Transverse colon (tissue), 4 donors: ENCODE measurements at regions not wholly inside any gene's neighbourhood (a gene's known extent, or its start where the extent isn't known, plus 50 kb on each side); places are given as distances from the start of the nearest gene placed in this dataset.

ENCODE experiments used
- DNase-seq: peaks from one replicate; pipeline ENCODE4 v3.0.0-alpha.2; 2019
- H3K27ac ChIP-seq, 4 donors: fragments of 200-600 bp; sonication (generic); 2 replicates each; pipeline ENCODE4 v1.5.1; 2016 to 2018; ENCODE audit warnings: inconsistent platforms in 4 of 4
- H3K27me3 ChIP-seq: fragments of 200-600 bp; sonication (generic); 2 replicates; pipeline ENCODE4 v1.5.1; 2017; ENCODE audit warnings: inconsistent platforms
- H3K36me3 ChIP-seq, 4 donors: fragments of 200-600 bp; sonication (generic); 2 replicates each; pipeline ENCODE4 v1.5.1; 2017 to 2019; ENCODE audit warnings: inconsistent platforms in 4 of 4
- H3K4me1 ChIP-seq, 4 donors: fragments of 200-600 bp; sonication (generic); 2 replicates each; pipeline ENCODE4 v1.5.1; 2017 to 2020; ENCODE audit warnings: inconsistent platforms in 4 of 4
- H3K4me3 ChIP-seq, 4 donors: fragments of 200-600 bp; sonication (generic); 1 replicate in 1 of 4; 2 replicates in 3 of 4; pipeline versions ENCODE4 v1.5.1 to v1.6.1; 2017 to 2019; ENCODE audit warnings: inconsistent platforms in 4 of 4
- H3K9me3 ChIP-seq, 2 donors: fragments of 200-600 bp; sonication (generic); 2 replicates each; pipeline ENCODE4 v1.5.1; 2017 to 2019; ENCODE audit warnings: inconsistent platforms in 2 of 2
- CTCF ChIP-seq, 5 experiments: fragments of 200-600 bp in 3 of 5; fragments of 450-650 bp in 2 of 5; sonication (generic) in 3 of 5; IDR thresholded peaks; 1 replicate in 2 of 5; 2 replicates in 3 of 5; pipeline ENCODE4 v1.5.1; 2016 to 2017; ENCODE audit warnings: antibody characterized with exemption in 5 of 5, inconsistent platforms in 3 of 5, mild to moderate bottlenecking in 2 of 5, moderate library complexity in 1 of 5
- EP300 ChIP-seq: sonication (generic); formaldehyde crosslinking; IDR thresholded peaks from one replicate; pipeline ENCODE4 v1.6.1; 2017; ENCODE audit warnings: antibody characterized with exemption, low read depth
- POLR2A ChIP-seq: fragments of 450-650 bp; IDR thresholded peaks from one replicate; pipeline ENCODE4 v1.6.1; 2016; ENCODE audit warnings: antibody characterized with exemption, mild to moderate bottlenecking, moderate library complexity
- POLR2AphosphoS5 ChIP-seq, 3 donors: sonication (generic); formaldehyde crosslinking; IDR thresholded peaks; one replicate each; pipeline ENCODE4 v1.6.1; 2016; ENCODE audit warnings: antibody characterized with exemption in 3 of 3
- WGBS, 2 donors: methylation state at CpG; one replicate each; pipeline ENCODE4 v1.1.5; 2018; ENCODE audit warnings: low coverage in 1 of 2; 5-methylcytosine and 5-hydroxymethylcytosine counted together
- in situ Hi-C, 4 donors: fragments of 200-750 bp; cut with MboI; loops; one replicate each; pipeline versions ENCODE4 v1.15.0 to v1.15.1; 2017; ENCODE audit warnings: low sequenced_read_pairs in 3 of 4, low pct_ligation_motif_present in 1 of 4, low pct_unique_long_range_greater_than_20kb in 1 of 4
- intact Hi-C: fragments of 100-400 bp; cut with DNase I; formaldehyde crosslinking; loops from one replicate; pipeline ENCODE4 v1.15.1; 2023; ENCODE audit warnings: low total_unique reads

GRCh38 chr5:33328818-33329217, 111.9 kb upstream of the TARS1 start:
- 29 to 35% methylated on average over 1 of the region's 1 CpG for WGBS, 2 donors
- intact Hi-C loops = no loop called here
- TF ChIP-seq POLR2A (no peak), POLR2AphosphoS5 (IDR thresholded peaks at IDR 0.05) (no peak), CTCF (IDR thresholded peaks at IDR 0.05) (no peak), EP300 (no peak)

GRCh38 chr5:33329891-33330290, 110.9 kb upstream of the TARS1 start:
- peaks cover 0 to 4% (median 0%) of the 10 kb centered on the region in 4 donors for H3K4me1 ChIP-seq
- no peaks in the 10 kb centered on the region for H3K27me3 ChIP-seq
- WGBS, 2 donors = 54 to 67% methylated on average over 1 of the region's 1 CpG
- H3K27ac ChIP-seq = peak overlapping the region in 3 of 4 donors; percentile 38 to 64 (median 40)
- H3K9me3 ChIP-seq = no peaks in the 10 kb centered on the region
- no peak for DNase-seq
- H3K36me3 ChIP-seq = no peaks in the 10 kb centered on the region
- no peak for TF ChIP-seq CTCF (IDR thresholded peaks at IDR 0.05)
- TF ChIP-seq POLR2A = no peak
- no peak for TF ChIP-seq EP300
- no peak for TF ChIP-seq POLR2AphosphoS5 (IDR thresholded peaks at IDR 0.05)
- intact Hi-C loops (no loop called here), in situ Hi-C loops (no loop called here)
- no peak overlapping the region for H3K4me3 ChIP-seq

More at GRCh38 chr5:33328818-33329217, 111.9 kb upstream of the TARS1 start:
- no peaks in the 10 kb centered on the region for H3K27me3 ChIP-seq
- H3K27ac ChIP-seq = peak overlapping the region in 2 of 4 donors; percentile 35 to 64
- in situ Hi-C loops = no loop called here
- no peak for DNase-seq
- peaks cover 0 to 4% (median 0%) of the 10 kb centered on the region in 4 donors for H3K4me1 ChIP-seq
- H3K9me3 ChIP-seq = no peaks in the 10 kb centered on the region
- H3K36me3 ChIP-seq = no peaks in the 10 kb centered on the region
- H3K4me3 ChIP-seq = no peak overlapping the region

- WGBS, 2 donors = 39 to 52% methylated on average over 3 of the region's 3 CpGs
- Histone ChIP-seq H3K27ac (peak overlapping the region in 3 of 4 donors; percentile 38 to 64 (median 40)), H3K9me3 (no peaks in the 10 kb centered on the region), H3K36me3 (no peaks in the 10 kb centered on the region), H3K4me3 (no peak overlapping the region), H3K27me3 (no peaks in the 10 kb centered on the region), H3K4me1 (peaks cover 0 to 4% (median 0%) of the 10 kb centered on the region in 4 donors)
- TF ChIP-seq POLR2A = no peak
- no peak for TF ChIP-seq CTCF (IDR thresholded peaks at IDR 0.05)
- no peak for TF ChIP-seq EP300
- no peak for TF ChIP-seq POLR2AphosphoS5 (IDR thresholded peaks at IDR 0.05)
- in situ Hi-C loops (no loop called here), intact Hi-C loops (no loop called here)
- no peak for DNase-seq
Measured at GRCh38 chr5:33330426-33330825, 110.3 kb upstream of the TARS1 start.

- TF ChIP-seq EP300 = no peak
- no peak for TF ChIP-seq POLR2AphosphoS5 (IDR thresholded peaks at IDR 0.05)
- TF ChIP-seq CTCF (IDR thresholded peaks at IDR 0.05) = no peak
- no peak for TF ChIP-seq POLR2A
Measured at GRCh38 chr5:33330992-33331391, 109.8 kb upstream of the TARS1 start.

More at GRCh38 chr5:33330992-33331391, 109.8 kb upstream of the TARS1 start:
- H3K27me3 ChIP-seq = no peaks in the 10 kb centered on the region
- H3K27ac ChIP-seq = peak overlapping the region in 1 of 4 donors; percentile 64
- no peak for DNase-seq
- peaks cover 0 to 4% (median 0%) of the 10 kb centered on the region in 4 donors for H3K4me1 ChIP-seq
- in situ Hi-C loops = no loop called here
- intact Hi-C loops = no loop called here
- H3K4me3 ChIP-seq = no peak overlapping the region
- no peaks in the 10 kb centered on the region for H3K9me3 ChIP-seq
- no peaks in the 10 kb centered on the region for H3K36me3 ChIP-seq
